Uterus (tissue), 3 donors: ENCODE measurements at regions not wholly inside any gene's neighbourhood (a gene's known extent, or its start where the extent isn't known, plus 50 kb on each side); places are given as distances from the start of the nearest gene placed in this dataset.
A peak's percentile ranks its signal among the peaks of the same experiment; 100 is the strongest.

Source experiments
- DNase-seq, 2 donors: peaks; one replicate each; pipeline ENCODE4 v3.0.0-alpha.2; 2019 to 2020
- H3K27ac ChIP-seq, 2 donors: fragments of 200-600 bp; sonication (generic); 1 replicate in 1 of 2; 2 replicates in 1 of 2; pipeline ENCODE4 v1.5.1; 2016 to 2018
- H3K27me3 ChIP-seq, 2 donors: fragments of 200-600 bp; sonication (generic); one replicate each; pipeline ENCODE4 v1.5.1; 2018 to 2019; ENCODE audit warnings: control low read depth in 1 of 2
- H3K36me3 ChIP-seq, 2 donors: fragments of 200-600 bp; sonication (generic); one replicate each; pipeline ENCODE4 v1.5.1; 2019; ENCODE audit warnings: control low read depth in 1 of 2
- H3K4me1 ChIP-seq, 2 donors: fragments of 200-600 bp; sonication (generic); one replicate each; pipeline ENCODE4 v1.5.1; 2018 to 2019; ENCODE audit warnings: control low read depth in 1 of 2
- H3K4me3 ChIP-seq, 2 donors: fragments of 200-600 bp; sonication (generic); 1 replicate in 1 of 2; 2 replicates in 1 of 2; pipeline ENCODE4 v1.5.1; 2018 to 2019; ENCODE audit warnings: mild to moderate bottlenecking in 1 of 2
- H3K9me3 ChIP-seq, 2 donors: fragments of 200-600 bp; sonication (generic); one replicate each; pipeline ENCODE4 v1.5.1; 2019; ENCODE audit warnings: control low read depth in 1 of 2
- POLR2A ChIP-seq, 2 donors: fragments of 450-650 bp; IDR thresholded peaks; one replicate each; pipeline ENCODE4 v1.6.1; 2016; ENCODE audit warnings: antibody characterized with exemption in 2 of 2, mild to moderate bottlenecking in 1 of 2, moderate library complexity in 1 of 2
- intact Hi-C: fragments of 100-400 bp; cut with DNase I; formaldehyde crosslinking; loops from one replicate; pipeline ENCODE4 v1.15.1; 2023; ENCODE audit warnings: low total_unique reads
- TF ChIP-seq, protein P1 (sequence below), 4 experiments: fragments of 200-600 bp in 2 of 4; fragments of 450-650 bp in 2 of 4; sonication (generic) in 2 of 4; IDR thresholded peaks; one replicate each; pipeline ENCODE4 v1.5.1; 2016 to 2019; ENCODE audit warnings: antibody characterized with exemption in 4 of 4, mild to moderate bottlenecking in 2 of 4, moderate library complexity in 1 of 4
- donor health status: DM: yes; HTN: yes; CAD: no.

DNA sequence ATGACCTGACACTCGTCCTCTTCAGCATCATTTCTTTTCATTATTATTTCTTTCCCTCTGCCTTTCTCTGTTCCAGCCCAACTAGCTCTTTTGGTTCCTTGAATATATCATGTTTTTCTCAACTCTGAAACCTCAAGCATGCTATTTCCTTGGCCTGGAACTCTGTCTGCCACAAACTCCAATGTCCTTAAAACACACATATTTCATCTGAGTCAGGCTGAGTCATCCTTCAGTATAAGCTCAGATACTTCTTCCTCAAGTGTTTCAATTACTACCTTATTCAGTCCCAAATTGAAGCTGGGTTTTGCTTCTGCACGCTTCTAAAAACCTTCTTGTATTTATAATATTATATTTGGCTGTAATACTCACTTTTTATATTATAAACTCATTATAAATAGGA lies 424.2 kb downstream of the PDGFC start:
- H3K4me3 ChIP-seq = no peak overlapping the region
- no peaks in the 10 kb centered on the region for H3K9me3 ChIP-seq
- peaks cover 0 to 7% of the 10 kb centered on the region in 2 donors for H3K4me1 ChIP-seq
- peak overlapping the region; percentile 73 to 79 for H3K27ac ChIP-seq
- intact Hi-C loops = no loop called here
- no peaks in the 10 kb centered on the region for H3K27me3 ChIP-seq
- no peaks in the 10 kb centered on the region for H3K36me3 ChIP-seq
- peak in 1 of 2 donors; percentile 56 for DNase-seq
- TF ChIP-seq POLR2A (IDR thresholded peaks at IDR 0.05) = no peak
- TF ChIP-seq, protein P1, sequence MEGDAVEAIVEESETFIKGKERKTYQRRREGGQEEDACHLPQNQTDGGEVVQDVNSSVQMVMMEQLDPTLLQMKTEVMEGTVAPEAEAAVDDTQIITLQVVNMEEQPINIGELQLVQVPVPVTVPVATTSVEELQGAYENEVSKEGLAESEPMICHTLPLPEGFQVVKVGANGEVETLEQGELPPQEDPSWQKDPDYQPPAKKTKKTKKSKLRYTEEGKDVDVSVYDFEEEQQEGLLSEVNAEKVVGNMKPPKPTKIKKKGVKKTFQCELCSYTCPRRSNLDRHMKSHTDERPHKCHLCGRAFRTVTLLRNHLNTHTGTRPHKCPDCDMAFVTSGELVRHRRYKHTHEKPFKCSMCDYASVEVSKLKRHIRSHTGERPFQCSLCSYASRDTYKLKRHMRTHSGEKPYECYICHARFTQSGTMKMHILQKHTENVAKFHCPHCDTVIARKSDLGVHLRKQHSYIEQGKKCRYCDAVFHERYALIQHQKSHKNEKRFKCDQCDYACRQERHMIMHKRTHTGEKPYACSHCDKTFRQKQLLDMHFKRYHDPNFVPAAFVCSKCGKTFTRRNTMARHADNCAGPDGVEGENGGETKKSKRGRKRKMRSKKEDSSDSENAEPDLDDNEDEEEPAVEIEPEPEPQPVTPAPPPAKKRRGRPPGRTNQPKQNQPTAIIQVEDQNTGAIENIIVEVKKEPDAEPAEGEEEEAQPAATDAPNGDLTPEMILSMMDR (IDR thresholded peaks at IDR 0.05) = no peak

DNA sequence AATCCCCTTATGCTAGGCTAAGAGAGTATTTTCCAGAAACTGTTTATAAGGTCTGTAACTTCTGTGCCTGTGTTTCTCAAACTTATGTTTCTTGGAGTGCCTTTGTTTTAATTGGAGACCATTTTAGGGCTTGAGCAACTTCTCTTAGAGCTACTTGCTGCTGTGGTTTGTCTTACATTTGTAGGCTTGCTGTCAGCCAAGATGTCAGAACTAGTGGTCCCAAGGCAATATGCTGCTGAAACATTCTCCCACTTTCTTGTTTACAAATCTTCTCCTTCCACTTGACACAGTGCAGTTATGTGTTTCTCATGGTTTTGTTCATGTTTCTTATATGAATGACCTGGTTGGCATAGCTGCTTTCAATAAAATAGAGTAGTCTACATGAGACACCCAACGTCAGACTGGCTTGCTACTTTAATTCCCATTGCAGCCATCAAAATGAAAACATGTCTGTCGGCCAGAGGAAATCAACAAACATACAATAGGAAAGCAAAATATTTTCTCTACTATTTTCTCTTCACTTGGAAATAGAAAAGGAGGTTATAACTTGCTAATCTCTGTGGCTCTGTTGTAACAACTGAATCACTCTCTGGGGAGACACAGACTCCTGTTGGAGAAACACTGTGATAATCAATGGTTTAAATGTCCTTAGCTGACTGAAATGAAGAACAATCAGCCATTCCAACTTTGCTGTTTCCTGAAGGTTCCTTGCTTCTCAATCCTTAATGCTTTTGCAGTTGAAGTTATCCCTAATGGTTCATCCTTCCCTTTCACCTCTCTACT lies 426.4 kb downstream of the PDGFC start:
- no peak for DNase-seq
- Histone ChIP-seq H3K4me3 (no peak overlapping the region), H3K36me3 (no peaks in the 10 kb centered on the region), H3K9me3 (no peaks in the 10 kb centered on the region), H3K4me1 (peaks cover 0 to 7% of the 10 kb centered on the region in 2 donors), H3K27me3 (no peaks in the 10 kb centered on the region), H3K27ac (peak overlapping the region; percentile 28 to 73)
- intact Hi-C loops = no loop called here
- TF ChIP-seq, protein P1 (IDR thresholded peaks at IDR 0.05) = no peak
- no peak for TF ChIP-seq POLR2A (IDR thresholded peaks at IDR 0.05)

DNA sequence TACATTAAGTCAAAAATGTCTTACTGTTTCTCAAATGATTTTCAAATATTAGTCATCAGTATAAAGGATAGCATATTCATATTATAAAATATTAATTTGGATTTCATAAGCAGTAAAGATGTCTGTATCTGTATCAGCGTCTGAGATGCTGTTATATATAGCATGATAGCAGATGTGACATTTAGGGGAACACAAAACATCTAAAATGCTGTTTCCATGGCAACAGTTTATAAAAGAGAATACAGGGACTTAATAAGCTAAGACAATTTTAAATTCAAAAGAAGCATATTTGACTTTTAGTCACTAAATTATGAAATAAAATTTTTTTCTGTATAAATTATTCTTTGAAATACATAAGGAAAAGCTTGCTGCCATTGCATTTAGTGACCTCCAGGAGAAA lies 432.2 kb downstream of the PDGFC start:
- Histone ChIP-seq H3K36me3 (no peaks in the 10 kb centered on the region), H3K4me3 (no peak overlapping the region), H3K27ac (no peak overlapping the region), H3K27me3 (no peaks in the 10 kb centered on the region), H3K4me1 (no peaks in the 10 kb centered on the region), H3K9me3 (no peaks in the 10 kb centered on the region)
- DNase-seq = no peak
- no peak for TF ChIP-seq POLR2A (IDR thresholded peaks at IDR 0.05)
- TF ChIP-seq, protein P1 (IDR thresholded peaks at IDR 0.05) = no peak
- intact Hi-C loops = no loop called here

DNA sequence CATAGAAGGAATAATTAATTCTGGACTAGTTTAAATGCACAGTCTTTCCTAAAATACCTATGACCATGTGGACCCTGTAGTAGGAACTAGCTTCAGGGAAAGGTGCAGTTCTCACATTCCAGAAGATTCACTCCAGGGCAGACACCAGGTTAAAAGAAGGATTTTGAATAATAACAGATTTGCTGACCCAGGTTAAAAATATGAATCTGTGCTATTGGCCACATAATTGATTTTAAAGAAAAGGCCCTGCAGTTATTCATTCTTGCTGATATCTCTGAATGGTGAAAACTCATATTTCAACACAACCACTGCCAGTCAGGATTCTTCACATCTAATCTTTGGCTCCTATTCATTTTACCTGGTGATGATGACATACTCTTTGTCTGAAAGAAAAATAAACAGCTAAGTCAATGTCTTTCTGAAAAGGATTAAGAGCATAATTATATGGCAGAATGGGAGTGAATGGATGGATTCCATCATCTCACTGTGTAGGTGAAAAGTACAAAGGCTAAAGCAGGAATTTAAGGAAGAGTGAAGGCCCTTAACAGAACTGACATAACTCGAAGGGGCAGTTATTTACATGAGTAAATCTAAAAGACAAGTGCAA lies 432.8 kb downstream of the PDGFC start:
- Histone ChIP-seq H3K4me1 (no peaks in the 10 kb centered on the region), H3K27me3 (no peaks in the 10 kb centered on the region), H3K9me3 (peaks cover 0 to under 1% of the 10 kb centered on the region in 2 donors), H3K4me3 (no peak overlapping the region), H3K36me3 (no peaks in the 10 kb centered on the region), H3K27ac (no peak overlapping the region)
- no peak for DNase-seq
- TF ChIP-seq, protein P1 (IDR thresholded peaks at IDR 0.05) = no peak
- no peak for TF ChIP-seq POLR2A (IDR thresholded peaks at IDR 0.05)
- intact Hi-C loops = no loop called here

DNA sequence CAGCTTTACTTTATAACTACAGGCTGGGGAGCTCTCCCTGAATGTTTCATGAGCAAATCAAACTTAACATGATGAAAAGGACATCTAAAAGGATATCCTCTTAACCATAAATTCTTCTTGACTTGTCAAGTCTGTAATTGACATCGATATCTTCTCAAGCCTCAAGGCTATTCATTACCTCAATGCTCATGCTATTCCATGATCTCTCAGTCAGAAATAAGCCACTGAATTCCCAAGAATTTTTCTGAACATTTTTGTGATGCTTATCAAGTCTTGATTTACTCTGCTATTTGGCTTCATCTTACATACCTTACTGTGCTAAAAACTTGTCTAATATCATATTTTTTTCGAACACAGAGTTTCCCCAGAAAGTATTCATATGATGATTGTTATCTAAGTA lies 433.4 kb downstream of the PDGFC start:
- Histone ChIP-seq H3K27ac (no peak overlapping the region), H3K27me3 (no peaks in the 10 kb centered on the region), H3K36me3 (no peaks in the 10 kb centered on the region), H3K4me3 (no peak overlapping the region), H3K4me1 (no peaks in the 10 kb centered on the region), H3K9me3 (peaks cover 0 to 5% of the 10 kb centered on the region in 2 donors)
- TF ChIP-seq POLR2A (IDR thresholded peaks at IDR 0.05) = no peak
- TF ChIP-seq, protein P1 (IDR thresholded peaks at IDR 0.05) = no peak
- intact Hi-C loops = no loop called here
- DNase-seq = no peak
